Lung (tissue), 11 donors: ENCODE measurements at regions not wholly inside any gene's neighbourhood (a gene's known extent, or its start where the extent isn't known, plus 50 kb on each side); places are given as distances from the start of the nearest gene placed in this dataset.

Experiments used
- ATAC-seq: fragments of 200-7000 bp; cut with Tn5 transposase; one replicate; pipeline ENCODE4 v1.9.1; 2020; ENCODE audit warnings: moderate number of reproducible peaks; ENCODE audit not compliant: insufficient read depth, low FRiP score
- DNase-seq, 3 donors: peaks; one replicate each; pipeline ENCODE4 v3.0.0-alpha.2; 2013 to 2017
- H3K27ac ChIP-seq, 2 donors: one replicate each; pipeline ENCODE4 v1.5.1; 2013; ENCODE audit warnings: mild to moderate bottlenecking in 2 of 2, moderate library complexity in 2 of 2, control low read depth in 1 of 2, inconsistent platforms in 1 of 2, low read depth in 1 of 2, low read length in 1 of 2
- H3K27me3 ChIP-seq, 3 donors: one replicate each; pipeline ENCODE4 v1.5.1; 2013; ENCODE audit warnings: low read length in 2 of 3; ENCODE audit not compliant: control insufficient read depth in 3 of 3, insufficient read depth in 3 of 3
- H3K36me3 ChIP-seq, 4 donors: one replicate each; pipeline ENCODE4 v1.5.1; 2013; ENCODE audit warnings: low read length in 4 of 4, mild to moderate bottlenecking in 1 of 4, moderate library complexity in 1 of 4; ENCODE audit not compliant: control insufficient read depth in 4 of 4, insufficient read depth in 4 of 4
- H3K4me1 ChIP-seq, 5 donors: one replicate each; pipeline ENCODE4 v1.5.1; 2013; ENCODE audit warnings: low read length in 5 of 5, mild to moderate bottlenecking in 2 of 5, moderate library complexity in 1 of 5; ENCODE audit not compliant: control insufficient read depth in 5 of 5, insufficient read depth in 5 of 5
- H3K4me3 ChIP-seq: one replicate; pipeline ENCODE4 v1.5.1; 2013; ENCODE audit warnings: mild to moderate bottlenecking, control low read depth, moderate library complexity
- H3K9ac ChIP-seq, 2 donors: one replicate each; pipeline ENCODE4 v1.5.1; 2013; ENCODE audit warnings: low read length in 2 of 2, control low read depth in 1 of 2; ENCODE audit not compliant: insufficient read depth in 1 of 2
- H3K9me3 ChIP-seq, 4 donors: one replicate each; pipeline ENCODE4 v1.5.1; 2013; ENCODE audit warnings: low read length in 3 of 4, mild to moderate bottlenecking in 1 of 4, moderate library complexity in 1 of 4; ENCODE audit not compliant: control insufficient read depth in 4 of 4, insufficient read depth in 3 of 4
- WGBS, 2 donors: extraction: QIAGEN DNeasy Blood & Tissue Kit; methylation state at CpG; one replicate each; pipeline ENCODE4 v1.1.7; 2013; 5-methylcytosine and 5-hydroxymethylcytosine counted together
- TF ChIP-seq, protein P1 (sequence below): IDR thresholded peaks from 2 replicates; pipeline ENCODE4 v1.5.1; 2012; ENCODE audit warnings: mild to moderate bottlenecking; ENCODE audit errors: control extremely low read depth, extremely low read depth
- donor health status: control.
- donor health status: control.
- donor health status: Bipolar disorder and iron deficiency.
- donor health status: healthy.
- donor health status: DM: yes; HTN: yes; CAD: no.

DNA sequence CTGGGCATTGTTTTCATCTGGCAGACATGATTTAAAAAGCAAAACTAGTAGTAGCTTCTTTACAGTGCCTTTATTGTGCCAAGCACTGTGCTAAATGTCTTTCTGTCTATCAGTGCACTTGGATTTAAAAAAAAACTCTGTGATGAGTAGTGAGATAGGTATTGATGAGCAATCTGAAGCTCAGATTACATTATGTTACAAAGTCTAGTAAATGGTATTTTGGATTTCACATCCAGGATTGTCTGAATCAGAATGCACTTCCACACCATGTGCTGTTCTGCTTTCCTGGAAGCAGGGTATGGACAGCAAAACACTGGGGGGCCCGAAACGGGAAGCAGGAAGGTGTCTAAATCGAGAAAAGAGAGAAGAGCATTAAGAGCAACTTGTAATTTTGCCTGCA is 103.4 kb upstream of the CCN2 start:
- ATAC-seq = no peak
- WGBS, 2 donors = 73 to 90% methylated on average over 3 of the region's 3 CpGs
- Histone ChIP-seq H3K36me3 (no peaks in the 10 kb centered on the region), H3K4me1 (no peaks in the 10 kb centered on the region), H3K27ac (no peak overlapping the region), H3K9ac (no peak overlapping the region), H3K27me3 (no peaks in the 10 kb centered on the region), H3K9me3 (peaks cover 0 to 7% (median 4%) of the 10 kb centered on the region in 4 donors), H3K4me3 (no peak overlapping the region)
- TF ChIP-seq, protein P1, sequence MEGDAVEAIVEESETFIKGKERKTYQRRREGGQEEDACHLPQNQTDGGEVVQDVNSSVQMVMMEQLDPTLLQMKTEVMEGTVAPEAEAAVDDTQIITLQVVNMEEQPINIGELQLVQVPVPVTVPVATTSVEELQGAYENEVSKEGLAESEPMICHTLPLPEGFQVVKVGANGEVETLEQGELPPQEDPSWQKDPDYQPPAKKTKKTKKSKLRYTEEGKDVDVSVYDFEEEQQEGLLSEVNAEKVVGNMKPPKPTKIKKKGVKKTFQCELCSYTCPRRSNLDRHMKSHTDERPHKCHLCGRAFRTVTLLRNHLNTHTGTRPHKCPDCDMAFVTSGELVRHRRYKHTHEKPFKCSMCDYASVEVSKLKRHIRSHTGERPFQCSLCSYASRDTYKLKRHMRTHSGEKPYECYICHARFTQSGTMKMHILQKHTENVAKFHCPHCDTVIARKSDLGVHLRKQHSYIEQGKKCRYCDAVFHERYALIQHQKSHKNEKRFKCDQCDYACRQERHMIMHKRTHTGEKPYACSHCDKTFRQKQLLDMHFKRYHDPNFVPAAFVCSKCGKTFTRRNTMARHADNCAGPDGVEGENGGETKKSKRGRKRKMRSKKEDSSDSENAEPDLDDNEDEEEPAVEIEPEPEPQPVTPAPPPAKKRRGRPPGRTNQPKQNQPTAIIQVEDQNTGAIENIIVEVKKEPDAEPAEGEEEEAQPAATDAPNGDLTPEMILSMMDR = no peak
- DNase-seq = no peak

DNA sequence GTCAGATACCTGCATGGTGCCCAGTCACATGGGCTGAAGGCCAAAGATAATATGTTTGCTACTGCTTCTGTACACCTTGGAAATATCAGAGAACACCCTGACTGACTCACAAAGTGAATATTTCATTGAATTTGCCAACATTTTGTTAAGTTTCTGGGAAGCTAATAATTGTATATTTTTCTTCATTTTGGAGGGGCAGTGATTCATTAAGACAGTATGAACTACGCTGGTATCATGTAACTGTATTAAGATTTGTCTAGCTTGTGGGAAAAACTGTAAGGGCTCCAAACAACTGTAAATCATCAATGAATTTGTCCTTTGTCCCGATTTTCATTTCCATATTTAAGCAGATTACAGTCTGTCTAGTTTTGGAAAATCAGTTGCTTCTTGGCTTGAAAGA is 102.3 kb upstream of the CCN2 start:
- H3K27me3 ChIP-seq = no peaks in the 10 kb centered on the region
- H3K4me3 ChIP-seq = no peak overlapping the region
- TF ChIP-seq, protein P1 = no peak
- peaks cover 0 to 7% (median 4%) of the 10 kb centered on the region in 4 donors for H3K9me3 ChIP-seq
- no peaks in the 10 kb centered on the region for H3K36me3 ChIP-seq
- no peak overlapping the region for H3K9ac ChIP-seq
- 76 to 91% methylated on average over 2 of the region's 2 CpGs for WGBS, 2 donors
- H3K27ac ChIP-seq = no peak overlapping the region
- no peak for ATAC-seq
- no peaks in the 10 kb centered on the region for H3K4me1 ChIP-seq
- no peak for DNase-seq

DNA sequence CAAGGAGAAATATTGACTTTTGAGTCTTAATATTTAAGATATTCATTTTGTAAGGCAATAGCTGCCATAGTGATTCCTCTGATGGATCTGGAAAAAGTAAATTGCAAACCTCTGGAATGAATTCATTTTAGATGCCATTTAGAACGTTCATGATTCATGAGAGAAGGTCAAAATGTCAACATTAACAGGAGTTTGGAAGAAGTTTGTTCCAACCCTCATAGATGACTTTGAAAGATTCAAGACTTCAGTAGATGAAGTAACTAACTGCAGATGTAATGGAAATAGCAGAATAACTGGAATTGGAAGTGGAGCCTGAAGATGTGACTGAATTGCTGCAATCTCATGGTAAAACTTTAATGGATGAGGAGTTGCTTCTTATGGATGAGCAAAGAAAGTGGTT is 100.9 kb upstream of the CCN2 start:
- Histone ChIP-seq H3K36me3 (no peaks in the 10 kb centered on the region), H3K9me3 (peaks cover 0 to 7% (median 3%) of the 10 kb centered on the region in 4 donors), H3K4me1 (no peaks in the 10 kb centered on the region), H3K27ac (no peak overlapping the region), H3K27me3 (no peaks in the 10 kb centered on the region), H3K4me3 (no peak overlapping the region), H3K9ac (no peak overlapping the region)
- DNase-seq = no peak
- WGBS, 2 donors = 68 to 75% methylated on average over 1 of the region's 1 CpG
- no peak for ATAC-seq
- TF ChIP-seq, protein P1 = no peak

DNA sequence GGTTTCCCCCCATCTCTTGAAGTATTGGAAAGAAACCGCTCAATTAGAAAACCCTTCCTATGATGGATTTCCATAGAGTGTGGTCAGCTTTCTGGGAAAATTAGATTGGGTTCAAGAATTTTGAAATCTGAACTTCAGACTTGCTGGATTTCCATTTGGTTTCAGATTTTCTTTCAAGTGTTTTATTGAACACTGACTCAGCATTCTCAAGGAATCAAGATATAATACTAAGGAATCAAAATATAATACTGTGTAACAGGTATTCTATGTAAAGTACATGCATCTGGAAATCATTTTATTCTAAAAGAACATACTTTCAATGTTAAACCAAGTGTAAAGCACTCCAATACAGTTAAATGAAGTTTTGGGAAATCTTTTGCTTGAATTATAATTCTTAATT is 94.7 kb upstream of the CCN2 start:
- no peaks in the 10 kb centered on the region for H3K27me3 ChIP-seq
- no peak overlapping the region for H3K27ac ChIP-seq
- peaks cover 0 to 2% (median 0%) of the 10 kb centered on the region in 4 donors for H3K9me3 ChIP-seq
- ATAC-seq = no peak
- WGBS, 2 donors = 86 to 90% methylated on average over 1 of the region's 1 CpG
- H3K9ac ChIP-seq = no peak overlapping the region
- TF ChIP-seq, protein P1 = no peak
- no peaks in the 10 kb centered on the region for H3K36me3 ChIP-seq
- DNase-seq = no peak
- no peaks in the 10 kb centered on the region for H3K4me1 ChIP-seq
- H3K4me3 ChIP-seq = no peak overlapping the region
